Progenitor cell of endocrine pancreas (in vitro differentiated cells): ENCODE measurements at regions not wholly inside any gene's neighbourhood (a gene's known extent, or its start where the extent isn't known, plus 50 kb on each side); places are given as distances from the start of the nearest gene placed in this dataset.

Experiments
- DNase-seq: peaks from one replicate; pipeline ENCODE4 v3.0.0; 2021; ENCODE audit warnings: low spot score; ENCODE audit not compliant: unreplicated experiment
- H3K27ac Mint-ChIP-seq: 2 replicates; pipeline ENCODE4 v1.8.0; 2021; ENCODE audit warnings: mild to moderate bottlenecking, moderate library complexity, mixed read lengths
- H3K27me3 Mint-ChIP-seq: 2 replicates; pipeline ENCODE4 v1.8.0; 2021; ENCODE audit warnings: mixed read lengths
- H3K36me3 Mint-ChIP-seq: 2 replicates; pipeline ENCODE4 v1.8.0; 2022; ENCODE audit warnings: mixed read lengths; ENCODE audit not compliant: insufficient read depth
- H3K4me1 Mint-ChIP-seq: 2 replicates; pipeline ENCODE4 v1.8.0; 2021; ENCODE audit warnings: low read depth, mixed read lengths
- H3K4me3 Mint-ChIP-seq: 2 replicates; pipeline ENCODE4 v1.8.0; 2021; ENCODE audit warnings: low read depth, mild to moderate bottlenecking, moderate library complexity, mixed read lengths
- H3K9me3 Mint-ChIP-seq: 2 replicates; pipeline ENCODE4 v1.8.0; 2021; ENCODE audit warnings: low read depth, mixed read lengths
- TF ChIP-seq, protein P1 (sequence below): fragments of 200-600 bp; sonication (generic); IDR thresholded peaks from one replicate; pipeline ENCODE4 v1.5.0; 2021; ENCODE audit warnings: antibody characterized with exemption, mild to moderate bottlenecking; ENCODE audit not compliant: unreplicated experiment

DNA sequence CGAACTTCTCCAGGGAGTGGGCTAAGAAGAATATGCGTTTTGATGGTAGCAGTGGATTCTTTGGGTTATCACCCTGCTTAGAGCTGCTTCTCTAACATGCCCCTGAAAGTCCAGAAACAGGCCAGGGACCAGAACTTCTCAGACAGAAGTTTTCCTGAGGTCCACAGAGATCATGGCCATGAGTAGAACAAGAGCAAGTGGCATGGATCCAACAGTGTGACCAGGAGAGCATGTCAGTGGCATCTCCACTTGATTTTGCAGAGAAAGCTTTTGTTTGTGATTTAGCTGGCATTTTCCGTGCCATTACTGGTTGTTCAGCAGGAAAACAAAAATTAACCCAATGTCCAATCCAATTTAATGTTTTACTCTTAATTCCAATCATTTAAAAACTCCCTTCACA, 298.5 kb upstream of the CD180 start:
- Mint-ChIP-seq H3K27me3 (no peaks in the 10 kb centered on the region), H3K9me3 (peaks cover 14% of the 10 kb centered on the region), H3K4me3 (no peak overlapping the region), H3K4me1 (peaks cover under 1% of the 10 kb centered on the region), H3K27ac (no peak overlapping the region), H3K36me3 (peaks cover under 1% of the 10 kb centered on the region)
- TF ChIP-seq, protein P1, sequence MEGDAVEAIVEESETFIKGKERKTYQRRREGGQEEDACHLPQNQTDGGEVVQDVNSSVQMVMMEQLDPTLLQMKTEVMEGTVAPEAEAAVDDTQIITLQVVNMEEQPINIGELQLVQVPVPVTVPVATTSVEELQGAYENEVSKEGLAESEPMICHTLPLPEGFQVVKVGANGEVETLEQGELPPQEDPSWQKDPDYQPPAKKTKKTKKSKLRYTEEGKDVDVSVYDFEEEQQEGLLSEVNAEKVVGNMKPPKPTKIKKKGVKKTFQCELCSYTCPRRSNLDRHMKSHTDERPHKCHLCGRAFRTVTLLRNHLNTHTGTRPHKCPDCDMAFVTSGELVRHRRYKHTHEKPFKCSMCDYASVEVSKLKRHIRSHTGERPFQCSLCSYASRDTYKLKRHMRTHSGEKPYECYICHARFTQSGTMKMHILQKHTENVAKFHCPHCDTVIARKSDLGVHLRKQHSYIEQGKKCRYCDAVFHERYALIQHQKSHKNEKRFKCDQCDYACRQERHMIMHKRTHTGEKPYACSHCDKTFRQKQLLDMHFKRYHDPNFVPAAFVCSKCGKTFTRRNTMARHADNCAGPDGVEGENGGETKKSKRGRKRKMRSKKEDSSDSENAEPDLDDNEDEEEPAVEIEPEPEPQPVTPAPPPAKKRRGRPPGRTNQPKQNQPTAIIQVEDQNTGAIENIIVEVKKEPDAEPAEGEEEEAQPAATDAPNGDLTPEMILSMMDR, result no peak
- no peak for DNase-seq

DNA sequence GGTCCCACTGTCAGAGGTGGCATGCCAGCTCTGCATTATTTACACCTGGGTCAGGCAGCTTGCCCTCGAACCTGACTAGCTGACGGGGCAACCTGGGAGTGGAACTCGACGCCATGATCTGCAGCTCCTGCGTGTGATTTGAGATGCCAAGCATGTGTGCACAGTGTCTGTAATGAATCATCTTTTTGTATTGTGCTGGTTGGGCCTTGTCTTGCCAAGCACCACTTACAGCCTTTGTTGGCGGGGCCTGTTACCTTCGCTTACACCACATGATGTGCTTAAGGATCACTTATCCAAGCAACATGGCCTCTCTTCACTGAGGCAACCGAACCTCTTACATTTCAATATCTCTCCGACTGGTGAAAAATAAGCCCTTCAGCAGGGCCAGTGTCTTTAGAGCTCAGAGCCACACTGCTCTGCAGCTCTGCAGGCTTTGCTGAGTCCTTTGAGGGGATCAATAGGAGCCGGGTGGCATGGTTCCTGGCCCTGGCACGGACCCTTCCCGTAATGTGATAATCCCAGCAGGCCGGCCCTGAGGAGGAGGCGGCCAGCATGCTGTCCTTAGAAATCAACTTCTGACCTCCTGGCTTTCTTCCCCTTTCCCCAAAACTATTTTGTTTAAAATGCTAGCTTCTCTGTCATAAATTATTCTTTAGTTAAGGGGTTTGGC, 297.7 kb upstream of the CD180 start:
- no peak overlapping the region for H3K4me3 Mint-ChIP-seq
- no peaks in the 10 kb centered on the region for H3K36me3 Mint-ChIP-seq
- H3K4me1 Mint-ChIP-seq, result peaks cover 2% of the 10 kb centered on the region

DNA sequence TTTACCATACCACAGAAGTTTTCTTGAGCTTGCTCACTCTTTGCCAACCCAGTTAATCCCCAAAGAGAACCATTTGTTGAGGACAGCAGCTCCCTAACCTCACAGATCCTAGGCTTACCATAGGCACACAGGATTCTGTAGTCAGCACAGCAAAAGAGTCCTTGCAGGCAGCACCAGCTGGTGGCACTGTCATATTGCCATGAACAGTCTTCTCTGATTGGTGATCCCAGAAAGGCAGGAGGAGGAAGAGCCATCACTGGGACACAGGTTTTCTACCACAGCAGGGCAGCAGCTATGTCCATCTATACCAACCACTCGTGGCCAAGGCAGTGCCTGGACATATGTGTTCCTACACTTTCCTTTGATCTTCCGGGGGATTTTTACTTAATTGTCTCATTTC, 297.1 kb upstream of the CD180 start:
- Mint-ChIP-seq H3K36me3 (no peaks in the 10 kb centered on the region), H3K9me3 (peaks cover 7% of the 10 kb centered on the region), H3K27me3 (no peaks in the 10 kb centered on the region), H3K27ac (no peak overlapping the region), H3K4me1 (peaks cover 2% of the 10 kb centered on the region), H3K4me3 (no peak overlapping the region)
- TF ChIP-seq, protein P1, result no peak
- DNase-seq, result no peak

More for the DNA sequence above, 297.7 kb upstream of the CD180 start:
- Mint-ChIP-seq H3K9me3 (peaks cover 8% of the 10 kb centered on the region), H3K27ac (no peak overlapping the region), H3K27me3 (no peaks in the 10 kb centered on the region)
- TF ChIP-seq, protein P1, result no peak
- DNase-seq, result no peak

DNA sequence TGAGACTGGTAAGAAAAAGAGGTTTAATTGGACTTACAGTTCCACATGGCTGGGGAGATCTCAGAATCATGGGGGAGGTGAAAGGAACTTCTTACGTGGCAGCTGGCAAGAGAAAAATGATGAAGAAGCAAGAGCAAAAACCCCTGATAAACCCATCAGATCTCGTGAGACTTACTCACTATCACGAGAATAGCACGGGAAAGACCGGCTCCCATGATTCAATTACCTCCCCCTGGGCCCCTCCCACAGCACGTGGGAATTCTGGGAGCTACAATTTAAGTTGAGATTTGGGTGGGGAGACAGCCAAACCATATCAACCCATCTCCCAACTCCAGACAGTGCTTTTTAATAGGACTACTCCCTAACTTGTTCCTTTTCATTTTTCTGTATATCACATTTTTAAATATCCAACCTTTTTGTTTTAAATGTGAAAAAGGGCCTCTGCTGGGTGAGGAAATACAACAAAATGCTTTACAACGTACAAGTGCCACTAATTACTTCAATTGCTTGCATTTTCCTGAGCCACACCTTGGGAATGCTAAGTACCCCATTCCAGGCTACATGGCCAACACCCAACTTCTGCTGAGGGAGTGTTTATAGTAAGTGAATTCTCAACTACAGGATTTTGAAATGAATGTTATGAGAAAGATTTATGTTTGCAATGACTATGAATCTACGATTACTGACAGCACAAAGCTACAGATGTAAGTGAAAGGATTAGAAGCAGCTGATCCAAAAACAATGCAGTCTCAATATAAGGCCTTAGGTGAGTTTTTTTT, 294.1 kb upstream of the CD180 start:
- H3K27ac Mint-ChIP-seq, result no peak overlapping the region
- TF ChIP-seq, protein P1, result no peak
- no peak for DNase-seq
- peaks cover 2% of the 10 kb centered on the region for H3K4me1 Mint-ChIP-seq
- H3K27me3 Mint-ChIP-seq, result no peaks in the 10 kb centered on the region
- H3K9me3 Mint-ChIP-seq, result peaks cover 10% of the 10 kb centered on the region
- no peak overlapping the region for H3K4me3 Mint-ChIP-seq
- H3K36me3 Mint-ChIP-seq, result no peaks in the 10 kb centered on the region

DNA sequence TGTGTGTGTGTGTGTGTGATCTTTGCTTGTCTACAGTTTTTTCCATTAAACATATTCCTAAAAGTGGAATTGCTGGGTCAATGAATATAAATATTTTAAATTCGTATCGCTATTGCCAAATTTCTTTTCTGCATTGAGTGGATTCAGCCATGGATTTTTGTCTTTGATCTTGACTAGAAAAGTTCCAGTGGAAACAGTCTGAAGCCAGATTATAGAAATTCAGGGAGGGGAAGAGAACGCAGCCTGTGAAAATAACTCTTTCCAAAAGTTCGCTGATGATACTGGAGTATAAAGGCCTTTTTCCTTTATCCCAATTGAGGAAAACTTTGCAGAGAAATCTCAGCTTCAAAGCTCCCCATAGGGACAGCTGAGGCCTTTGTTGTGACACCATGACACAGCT, 292.3 kb upstream of the CD180 start:
- peaks cover 2% of the 10 kb centered on the region for H3K4me1 Mint-ChIP-seq

More for the DNA sequence above, 292.3 kb upstream of the CD180 start:
- H3K4me3 Mint-ChIP-seq, result no peak overlapping the region
- H3K27ac Mint-ChIP-seq, result no peak overlapping the region
- DNase-seq, result no peak
- H3K9me3 Mint-ChIP-seq, result peaks cover 17% of the 10 kb centered on the region
- H3K27me3 Mint-ChIP-seq, result no peaks in the 10 kb centered on the region
- H3K36me3 Mint-ChIP-seq, result no peaks in the 10 kb centered on the region
- TF ChIP-seq, protein P1, result no peak
